ENCODE measurements at regions not wholly inside any gene's neighbourhood (a gene's known extent, or its start where the extent isn't known, plus 50 kb on each side); places are given as distances from the start of the nearest gene placed in this dataset.
"Not testable (repeated sequence)": the region's sequence is repeated elsewhere in the genome, so short reads cannot be mapped to it uniquely, and the experiment has no call there.

DNA sequence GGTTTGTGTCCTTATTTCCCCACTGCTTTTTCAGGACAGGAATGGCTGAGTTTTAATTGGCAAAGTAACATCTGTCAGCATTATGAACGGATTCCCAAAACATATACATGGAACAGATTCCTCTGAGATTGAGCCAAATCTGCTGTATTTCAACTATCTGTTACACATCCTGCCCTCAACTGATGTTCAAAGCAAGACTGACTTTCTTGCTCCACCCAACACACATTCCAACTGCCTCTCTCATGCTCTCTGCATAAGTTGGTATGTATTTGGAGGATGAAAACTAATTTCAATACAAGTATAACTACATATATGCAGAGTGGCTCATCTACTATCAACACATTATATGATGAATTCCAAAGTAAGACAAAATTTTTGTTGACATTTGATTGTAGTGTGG, 342.2 kb downstream of the GATA3 start:
- DNase-seq: no peak

DNA sequence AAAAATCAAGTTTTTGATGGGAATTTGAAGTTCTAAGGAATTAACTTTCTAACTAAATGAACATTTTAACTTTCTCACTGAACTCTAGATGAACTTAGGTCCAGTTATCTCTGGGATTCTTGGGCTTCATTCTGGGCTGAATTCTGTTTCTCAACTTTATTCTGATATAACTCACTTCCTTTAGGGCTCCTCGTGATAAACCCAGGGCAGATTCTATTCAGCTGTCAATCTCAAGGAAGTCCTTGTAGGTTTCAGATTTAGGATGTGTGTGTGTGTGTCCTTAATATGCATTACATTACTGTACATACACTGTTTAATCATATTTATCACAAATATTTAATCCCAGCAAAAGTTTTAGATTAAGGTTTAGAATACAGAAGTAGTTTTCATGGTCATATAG, 344.3 kb downstream of the GATA3 start:
- no peak for DNase-seq

DNA sequence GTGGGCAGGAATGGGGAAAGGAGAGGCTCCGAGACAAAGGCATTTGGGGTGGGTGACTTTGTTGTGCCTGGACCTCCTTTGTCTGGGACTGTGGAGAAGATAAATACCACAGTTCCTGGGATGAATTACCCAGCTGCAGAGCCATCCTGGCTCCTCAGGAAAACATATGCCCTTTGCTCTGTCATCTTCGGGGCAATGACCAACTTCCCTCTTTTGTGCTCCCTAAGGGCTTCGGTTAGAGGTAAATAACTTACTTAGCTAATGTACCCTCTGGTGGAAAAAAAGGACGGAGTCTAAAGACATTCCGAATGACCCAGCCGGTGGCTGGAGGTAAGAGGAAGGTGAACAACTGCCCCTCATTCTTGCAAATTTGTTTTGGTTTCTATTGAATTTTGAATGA, 345.7 kb downstream of the GATA3 start:
- no peak for DNase-seq

DNA sequence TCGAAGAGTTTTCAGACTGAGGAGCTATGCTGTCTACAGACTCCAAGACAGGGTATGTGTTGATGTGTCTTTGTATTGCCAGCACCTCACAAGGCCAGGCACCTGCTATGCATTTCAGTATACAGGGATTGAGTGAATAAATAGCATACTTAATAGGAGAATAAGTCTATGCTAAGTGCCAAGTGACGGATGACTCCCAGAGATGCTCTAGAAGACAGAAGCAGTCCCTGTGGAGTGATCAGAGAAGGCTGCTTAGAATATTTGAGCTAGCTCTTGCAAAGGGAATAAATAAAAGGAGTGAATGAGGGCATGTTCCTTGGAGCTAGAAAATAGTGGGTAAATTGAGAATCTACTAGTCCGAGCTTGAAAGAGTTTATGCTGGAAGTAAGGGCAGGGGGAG, 346.4 kb downstream of the GATA3 start:
- no peak for DNase-seq

DNA sequence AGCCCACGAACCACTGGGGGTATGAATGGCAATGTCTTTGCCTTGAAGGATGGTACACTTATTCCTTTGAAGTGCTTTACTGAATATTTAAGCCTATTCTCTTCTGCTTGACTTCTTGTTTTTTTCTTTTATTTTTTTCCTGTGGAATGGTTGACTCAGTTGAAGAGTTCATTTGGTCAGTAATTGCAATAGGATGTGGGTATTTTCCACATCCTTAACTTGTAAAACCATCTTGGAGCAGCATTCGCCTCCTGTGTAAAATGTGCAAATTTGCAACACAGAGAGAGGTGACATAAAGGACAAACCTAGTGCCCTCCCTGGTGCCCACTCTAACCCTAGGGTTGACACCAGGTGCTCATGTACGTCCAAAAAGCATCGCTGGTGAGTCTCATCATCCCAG, 347.0 kb downstream of the GATA3 start:
- no peak for DNase-seq

DNA sequence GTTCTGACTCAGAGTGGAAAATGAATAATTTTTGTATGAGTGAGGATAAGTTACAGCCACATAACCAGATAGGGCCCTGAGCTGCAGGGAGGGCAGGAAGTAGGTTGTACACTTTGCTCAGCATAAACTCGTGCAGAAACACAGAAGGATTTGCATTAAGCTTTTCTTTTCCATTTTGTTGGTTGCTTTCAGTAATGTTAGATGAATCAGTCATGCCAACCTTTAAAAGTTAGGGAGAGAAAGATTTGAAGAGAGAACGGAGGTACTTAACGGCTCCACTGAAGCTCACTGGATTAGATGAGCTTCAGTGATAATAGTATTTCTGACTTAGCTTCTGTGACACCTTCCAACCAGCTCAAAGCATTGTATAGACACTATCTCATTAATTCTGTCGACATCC, 348.1 kb downstream of the GATA3 start:
- DNase-seq: no peak

DNA sequence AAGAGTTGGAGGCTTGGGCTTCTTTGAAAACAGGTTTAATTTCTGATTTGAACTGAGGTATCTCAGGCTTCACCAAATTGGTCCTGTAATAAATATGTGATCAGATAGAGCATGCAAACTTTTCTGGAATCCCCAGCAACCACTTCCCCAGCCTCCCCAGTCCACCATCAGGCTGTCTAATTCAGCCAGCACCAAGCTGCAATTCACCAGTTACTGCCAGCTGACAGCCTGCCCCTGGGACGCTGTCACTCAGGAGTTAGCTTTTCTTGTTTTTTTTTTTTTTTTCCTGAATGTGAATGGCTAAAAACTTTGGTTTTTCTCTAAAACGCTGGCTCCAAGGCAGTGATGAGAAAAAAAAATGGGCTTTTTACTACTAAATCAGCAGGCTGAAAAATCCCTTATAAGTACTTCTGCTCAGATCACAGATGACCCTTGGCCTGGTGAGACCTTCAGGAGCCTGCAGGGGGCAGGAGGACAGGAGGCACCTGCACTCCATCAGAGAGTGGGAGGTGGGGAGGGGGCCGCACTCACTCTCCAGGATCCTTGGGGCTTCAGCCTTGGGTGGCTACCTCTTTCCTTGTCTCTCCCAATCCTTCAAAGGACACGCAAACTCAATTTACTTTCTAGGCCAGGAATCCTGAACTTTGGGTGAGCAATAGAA, 349.4 kb downstream of the GATA3 start:
- DNase-seq: no peak

DNA sequence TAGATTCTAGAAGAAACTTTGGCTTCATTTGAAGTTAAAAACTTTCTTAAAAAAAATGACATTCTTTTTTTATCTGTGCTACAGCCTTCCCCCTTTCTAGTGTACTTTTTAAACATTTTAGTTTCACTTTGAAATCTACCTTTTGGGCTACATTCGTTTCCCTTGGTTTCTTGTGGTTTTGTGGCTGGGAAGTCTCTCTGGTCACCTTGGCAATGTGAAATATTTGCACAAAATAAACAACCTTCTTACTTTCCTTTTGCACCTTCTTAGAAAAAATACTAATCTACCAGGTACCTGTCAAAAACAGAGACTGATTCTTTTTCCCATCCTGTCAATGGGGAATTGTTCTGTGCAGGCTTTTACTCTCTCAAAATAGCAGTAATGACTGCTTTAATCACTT, 350.2 kb downstream of the GATA3 start:
- DNase-seq: no peak

DNA sequence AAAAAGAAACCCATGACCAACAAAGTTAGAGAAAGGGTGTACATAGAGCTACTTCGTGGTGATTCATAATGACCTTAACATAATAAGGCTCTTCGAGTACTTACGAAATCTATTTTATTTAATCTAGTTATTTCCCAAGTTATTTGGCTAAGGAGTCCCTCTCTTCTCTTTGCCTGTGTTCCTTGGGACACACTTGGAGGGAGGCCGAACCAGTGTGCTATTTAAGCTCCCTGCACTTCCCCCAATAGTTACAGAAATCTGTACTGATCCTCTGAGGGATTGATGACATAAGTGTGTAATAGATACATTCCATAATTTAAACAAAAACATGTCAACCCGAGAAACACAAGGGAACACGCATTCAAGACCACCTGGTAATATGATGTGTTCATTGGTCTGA, 351.1 kb downstream of the GATA3 start:
- no peak for DNase-seq

DNA sequence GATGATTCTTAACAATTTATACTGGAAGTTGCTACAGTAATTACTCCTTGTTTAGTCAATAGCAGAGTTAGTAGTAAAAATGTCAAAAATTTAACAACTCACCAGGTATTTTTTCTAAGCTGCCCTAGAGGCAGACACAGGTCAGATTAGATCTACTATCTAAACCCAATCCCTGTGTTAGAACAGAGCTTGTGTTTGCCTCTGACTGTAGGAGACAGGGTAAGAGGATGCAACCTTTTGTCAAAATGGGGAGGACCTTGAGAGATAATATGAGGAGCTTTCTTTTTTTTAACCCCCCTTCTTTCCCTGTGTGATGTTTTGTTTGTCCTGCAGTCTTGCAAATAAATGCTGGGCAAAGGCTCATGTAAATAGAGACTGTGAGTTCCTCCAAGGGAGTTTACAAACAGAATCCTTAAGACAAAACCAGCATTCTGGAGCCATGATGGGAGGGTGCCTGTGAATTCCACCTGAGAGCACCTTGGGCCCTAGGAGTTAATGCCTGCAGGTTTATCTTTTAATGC, 353.1 kb downstream of the GATA3 start:
- DNase-seq: no peak

DNA sequence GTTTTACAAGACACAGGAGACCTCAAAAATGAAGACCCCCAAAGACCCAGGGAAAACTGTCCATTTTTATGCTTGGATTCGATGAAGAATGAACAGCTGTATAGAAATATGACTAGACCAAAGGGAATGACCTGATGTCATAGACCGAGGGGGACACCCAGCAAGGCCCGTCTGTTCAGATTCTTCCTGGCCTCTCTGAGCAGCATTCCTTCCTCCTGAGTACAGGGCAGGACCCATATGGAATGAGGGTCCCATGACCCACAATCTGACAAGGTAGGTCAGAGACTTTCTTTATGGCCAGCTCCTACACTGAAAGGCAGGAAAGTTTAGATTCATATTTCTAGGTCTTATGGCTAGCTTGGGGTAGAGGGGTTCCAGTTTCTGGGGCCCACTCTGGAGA, 356.0 kb downstream of the GATA3 start:
- no peak for DNase-seq

DNA sequence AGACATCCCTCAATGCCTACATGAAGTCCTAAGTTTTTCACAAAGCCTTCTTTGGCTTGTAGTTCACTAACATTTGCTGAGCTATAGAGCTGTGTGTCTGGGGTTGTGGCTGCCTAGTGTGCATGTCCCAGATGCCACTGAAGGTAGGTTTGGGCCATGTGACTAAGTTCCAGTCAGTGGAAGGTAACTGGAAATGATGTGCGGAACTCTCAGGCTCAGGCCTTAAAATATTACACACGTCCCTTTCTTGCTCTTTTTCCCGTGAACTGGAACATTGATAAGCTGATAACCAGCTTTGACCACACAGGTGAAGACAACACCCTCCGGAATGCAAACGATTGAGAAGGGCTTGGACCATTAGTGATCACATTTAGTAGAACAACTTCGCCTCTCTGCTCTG, 358.1 kb downstream of the GATA3 start:
- no peak for DNase-seq

DNA sequence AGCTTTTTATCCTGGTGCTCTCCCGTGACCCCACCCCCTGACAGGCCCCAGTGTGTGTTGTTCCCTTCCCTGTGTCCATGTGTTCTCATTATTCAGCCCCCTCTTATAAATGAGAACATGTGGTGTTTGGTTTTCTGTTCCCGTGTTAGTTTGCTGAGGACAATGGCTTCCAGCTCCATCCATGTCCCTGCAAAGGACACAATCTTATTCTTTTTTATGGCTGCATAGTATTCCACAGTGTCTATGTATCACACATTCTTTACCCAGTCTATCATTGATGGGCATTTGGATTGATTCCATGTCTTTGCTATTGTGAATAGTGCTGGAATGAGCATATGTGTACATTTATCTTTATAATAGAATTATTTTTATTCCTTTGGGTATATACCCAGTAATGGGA, 360.5 kb downstream of the GATA3 start:
- DNase-seq: not testable (repeated sequence)

DNA sequence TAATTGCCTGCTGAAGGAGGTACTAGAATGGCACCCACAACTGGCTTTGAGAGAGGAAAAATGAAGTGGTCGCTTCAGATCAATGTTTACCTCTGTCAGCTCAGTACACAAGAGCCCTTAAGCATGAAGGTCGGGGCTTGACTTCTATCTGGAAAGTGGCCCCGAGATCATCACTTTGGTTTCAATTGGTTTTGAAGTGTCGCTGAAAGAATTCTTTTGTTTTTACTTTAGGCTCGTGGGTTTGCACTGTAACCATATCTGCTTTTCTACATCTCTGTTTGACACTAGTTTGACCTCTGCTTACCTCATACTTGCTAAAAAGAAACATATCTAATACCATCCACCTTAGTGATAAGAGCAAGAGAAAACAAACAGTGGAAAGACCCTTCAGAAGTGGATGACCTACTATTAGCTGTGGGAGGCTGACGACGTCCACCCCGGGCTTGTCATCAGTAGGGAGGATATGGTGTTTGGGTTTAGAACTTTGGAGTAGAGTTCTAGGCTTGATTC, 361.8 kb downstream of the GATA3 start:
- no peak for DNase-seq

DNA sequence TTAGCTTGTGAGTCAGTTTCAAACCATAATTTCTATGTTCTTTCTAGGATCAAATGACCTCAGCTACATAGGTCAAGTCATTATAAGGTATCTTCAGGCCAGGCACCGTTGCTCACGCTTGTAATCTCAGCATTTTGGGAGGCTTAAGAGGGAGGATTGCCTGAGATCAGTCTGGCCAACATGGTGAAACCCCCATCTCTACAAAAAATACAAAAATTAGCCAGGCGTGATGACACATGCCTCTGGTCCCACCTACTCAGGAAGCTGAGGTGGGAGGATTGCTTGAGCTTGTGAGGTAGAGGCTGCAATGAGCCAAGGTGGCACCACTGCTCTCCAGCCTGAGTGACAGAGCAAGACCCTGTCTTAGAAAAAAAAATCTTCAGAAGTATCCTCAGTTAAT, 362.3 kb downstream of the GATA3 start:
- DNase-seq: no peak

DNA sequence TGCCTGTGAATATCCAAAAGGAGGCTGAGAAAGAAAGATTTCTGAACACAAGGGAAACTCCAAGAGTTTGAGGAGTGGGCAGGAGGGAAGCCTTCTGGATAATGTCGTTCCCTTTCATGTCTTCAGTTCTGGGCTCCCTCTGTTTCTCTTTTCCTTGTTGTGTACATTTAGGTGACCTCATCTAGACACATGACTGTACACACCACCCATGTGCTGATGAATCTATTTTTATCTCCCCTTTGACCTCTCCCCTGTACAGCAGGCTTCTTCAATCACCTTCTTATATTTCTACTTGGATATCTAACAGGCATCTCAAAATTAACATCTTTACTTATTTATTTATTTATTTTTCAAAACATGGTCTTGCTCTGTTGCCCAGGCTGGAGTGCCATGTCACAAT, 363.1 kb downstream of the GATA3 start:
- no peak for DNase-seq

DNA sequence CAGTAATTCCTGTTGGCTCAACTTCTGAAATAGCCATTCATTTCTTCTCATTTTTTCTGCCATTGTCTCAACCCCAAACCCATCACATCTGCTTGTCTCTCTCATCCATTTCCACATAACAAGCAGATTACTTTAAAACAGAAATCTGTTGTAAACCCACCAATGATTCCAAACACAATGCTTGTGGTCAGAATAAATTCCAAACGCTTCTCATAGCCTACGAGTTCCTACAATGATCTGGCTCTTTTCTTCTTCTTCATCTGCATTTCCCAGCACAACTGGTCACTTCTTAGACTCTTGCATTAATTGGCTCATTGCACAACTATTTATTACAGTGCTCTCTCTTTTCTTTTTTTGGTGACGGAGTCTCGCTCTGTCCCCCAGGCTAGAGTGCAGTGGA, 364.1 kb downstream of the GATA3 start:
- no peak for DNase-seq

DNA sequence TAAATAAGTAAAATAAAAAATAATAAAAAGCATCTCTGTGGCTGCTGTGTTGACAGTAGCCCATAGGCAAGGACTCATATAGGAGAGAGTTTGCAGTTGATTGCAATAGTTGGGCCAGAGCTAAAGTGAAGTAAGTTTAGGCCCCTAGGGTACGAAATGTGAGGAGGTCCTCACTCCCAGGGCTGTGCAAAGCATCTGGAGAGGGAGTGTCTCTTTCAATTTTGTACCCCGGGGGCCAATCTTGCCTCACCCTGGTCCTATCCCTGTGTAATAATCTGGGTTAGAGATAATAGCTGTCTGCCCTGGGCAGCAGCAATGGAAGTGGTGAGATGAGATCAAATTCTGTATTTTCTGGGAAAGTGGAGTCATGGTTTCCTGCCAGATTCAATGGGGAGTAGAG, 365.7 kb downstream of the GATA3 start:
- DNase-seq: no peak

DNA sequence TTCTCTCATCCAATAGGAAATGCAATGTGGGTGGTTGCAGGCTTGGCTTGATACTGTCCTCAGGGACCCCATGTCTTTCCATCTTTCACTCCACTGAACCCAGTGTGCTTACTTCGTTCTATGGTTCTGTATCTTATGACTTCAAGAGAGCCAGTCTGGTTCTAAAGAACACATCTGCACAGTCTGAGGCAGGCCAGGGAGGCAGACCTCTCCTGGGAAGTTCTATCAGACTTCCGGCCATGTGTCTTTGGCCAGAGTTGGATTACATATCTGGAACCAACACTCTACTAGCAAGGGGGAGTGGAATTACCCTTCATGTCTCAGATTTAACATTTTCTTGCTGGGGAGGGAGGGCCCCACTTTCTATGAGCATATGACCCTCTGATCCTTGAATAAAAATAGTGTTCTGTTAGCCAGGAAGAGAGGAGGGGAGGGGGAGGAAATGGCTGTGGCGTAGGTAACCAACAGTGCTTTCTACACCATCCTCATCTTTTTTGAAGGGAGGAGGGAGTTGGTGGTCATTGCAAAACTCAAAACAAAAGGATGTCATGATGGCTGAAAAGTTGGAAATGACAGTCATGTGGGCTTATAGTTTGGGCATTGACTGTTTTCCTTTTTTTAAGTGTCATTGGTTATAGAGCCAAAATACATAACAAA, 370.2 kb downstream of the GATA3 start:
- DNase-seq: no peak

DNA sequence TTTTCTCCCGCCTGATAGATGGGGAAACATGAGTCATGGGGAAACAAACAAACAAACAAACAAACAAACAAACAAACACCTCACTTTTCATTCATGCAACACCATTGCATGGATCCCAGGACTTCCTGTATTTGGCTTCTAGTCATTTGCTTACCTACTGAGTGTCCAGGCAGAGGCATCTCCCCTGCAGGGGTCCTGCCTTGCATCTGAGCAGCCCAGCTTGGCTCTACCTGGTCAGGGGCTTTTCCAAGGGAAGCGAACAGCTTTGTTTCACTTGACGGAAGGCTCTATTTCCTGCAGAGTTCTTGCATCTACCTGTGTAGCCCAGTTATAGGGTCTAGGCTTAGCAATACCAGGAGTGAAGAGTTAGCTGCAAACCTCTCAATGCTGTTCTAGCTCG, 374.2 kb downstream of the GATA3 start:
- no peak for DNase-seq

DNA sequence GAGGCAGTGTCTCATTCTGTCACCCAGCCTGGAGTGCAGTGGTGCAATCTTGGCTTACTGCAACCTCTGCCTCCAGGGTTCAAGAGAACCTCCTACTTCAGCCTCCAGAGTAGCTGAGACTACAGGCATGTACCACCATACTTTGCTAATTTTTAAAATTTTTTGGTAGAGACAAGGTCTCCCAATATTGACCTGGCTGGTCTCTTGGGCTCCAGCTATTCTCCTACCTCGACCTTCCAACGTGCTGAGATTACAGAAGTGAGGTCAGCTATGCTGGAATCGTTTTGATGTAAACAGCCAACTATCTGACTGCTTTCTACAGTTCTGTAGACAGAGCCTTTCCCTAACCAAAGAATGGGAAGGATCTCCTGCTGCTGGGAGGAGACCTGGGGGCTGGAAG, 375.8 kb downstream of the GATA3 start:
- DNase-seq: no peak

DNA sequence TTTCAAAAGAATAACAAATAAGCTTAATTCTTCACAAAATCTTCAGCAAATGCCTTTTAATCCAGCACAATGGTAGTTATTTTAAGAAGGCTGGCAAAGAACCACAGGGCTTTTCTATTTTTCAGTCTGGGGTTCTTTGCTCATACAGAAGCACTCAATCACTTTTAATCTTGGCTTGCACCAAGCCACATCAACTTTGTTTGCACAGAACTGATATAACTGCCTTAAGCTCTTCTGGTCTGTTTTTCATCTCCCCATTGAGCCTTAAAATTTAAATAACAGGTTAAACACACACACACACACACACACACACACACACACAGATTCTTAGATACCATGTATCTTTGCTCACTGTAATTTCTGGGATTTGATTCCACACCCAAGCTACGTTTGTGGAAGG, 377.0 kb downstream of the GATA3 start:
- DNase-seq: no peak

DNA sequence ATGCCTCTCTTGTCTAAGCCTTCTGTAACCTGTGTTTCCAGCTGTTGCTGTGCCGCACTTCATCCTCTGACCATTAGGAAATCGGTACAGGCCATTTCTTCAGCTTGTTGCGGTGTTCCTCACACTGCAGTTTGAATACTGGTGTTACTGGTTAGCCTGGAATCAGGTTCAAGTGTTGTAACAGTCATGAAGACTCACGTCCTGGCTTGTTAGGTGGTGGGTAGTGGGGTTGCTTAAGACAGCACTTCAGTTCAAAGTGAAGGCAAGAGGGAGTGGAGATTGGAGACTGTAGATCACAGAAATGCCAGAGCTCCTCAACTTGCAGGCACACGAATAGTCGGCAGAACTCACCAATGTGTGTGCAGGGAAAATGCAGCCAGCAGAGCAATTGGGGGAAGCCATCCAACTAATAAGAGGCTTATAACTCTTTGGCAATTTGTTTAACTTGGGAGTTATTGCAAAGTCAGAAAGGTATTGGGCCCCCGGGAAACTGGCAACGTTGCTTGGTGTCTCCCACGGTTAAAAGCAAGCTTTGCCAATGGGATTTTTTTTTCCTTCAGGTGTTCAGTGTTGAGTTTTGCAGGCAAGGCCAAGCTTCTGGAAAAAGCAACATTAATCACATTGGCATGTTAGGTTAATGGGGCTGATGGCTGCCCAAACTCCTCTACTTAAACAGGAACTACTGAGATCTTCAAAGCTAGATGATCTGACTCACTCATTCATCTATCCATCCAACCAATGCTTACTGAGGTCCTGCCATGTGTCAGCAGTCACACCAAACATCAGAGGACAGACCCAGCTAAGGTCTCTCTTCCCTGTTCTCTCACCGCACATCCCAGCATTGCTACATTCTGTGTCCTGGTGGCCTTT, 380.9 kb downstream of the GATA3 start:
- no peak for DNase-seq

DNA sequence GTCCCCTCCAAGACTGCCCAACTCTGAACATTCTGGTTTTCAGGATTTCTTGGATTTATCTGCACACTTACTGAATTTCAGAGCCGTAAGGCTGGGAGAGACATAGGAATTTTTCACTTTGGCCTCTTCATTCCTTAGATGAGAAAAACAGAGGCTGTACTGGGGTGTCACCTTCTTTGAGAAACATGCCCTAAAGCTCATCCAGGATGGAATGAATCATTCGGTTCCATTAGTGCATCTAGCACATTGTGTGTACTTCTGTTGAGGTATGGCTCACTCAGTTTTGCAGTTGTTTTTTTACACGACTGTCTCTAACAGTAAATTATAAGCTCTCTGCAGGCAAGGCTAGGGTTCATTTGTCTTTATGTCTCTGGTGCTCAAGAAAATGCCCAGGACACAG, 383.4 kb downstream of the GATA3 start:
- DNase-seq: no peak
